A204.1 (cell line): ENCODE measurements at regions not wholly inside any gene's neighbourhood (a gene's known extent, or its start where the extent isn't known, plus 50 kb on each side); places are given as distances from the start of the nearest gene placed in this dataset.

Source experiments
- FAIRE-seq: peaks from 2 replicates; lab custom pipeline; 2012; peaks lifted over from hg19 to GRCh38; lab: Jason Lieb, UNC

DNA sequence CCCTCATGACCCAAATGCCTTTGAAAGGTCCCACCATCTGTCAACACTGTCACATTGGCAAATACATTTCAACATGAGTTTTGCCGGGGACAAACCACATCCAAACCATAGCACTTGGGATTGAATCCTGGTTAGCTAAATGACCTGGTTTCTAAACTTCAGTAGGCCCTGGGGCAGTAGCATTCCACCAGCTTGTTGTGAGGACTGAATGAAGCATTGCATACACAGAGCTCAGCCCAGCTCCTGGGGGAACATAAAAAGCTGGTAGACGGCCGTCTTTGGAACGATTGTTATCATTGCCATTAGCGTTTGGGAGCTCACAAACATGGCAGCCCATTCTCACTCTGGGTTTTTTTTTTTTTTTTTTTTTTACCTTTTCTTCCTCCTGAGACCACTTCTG, 57.5 kb upstream of the CXCR4 start:
- FAIRE-seq: no peak

DNA sequence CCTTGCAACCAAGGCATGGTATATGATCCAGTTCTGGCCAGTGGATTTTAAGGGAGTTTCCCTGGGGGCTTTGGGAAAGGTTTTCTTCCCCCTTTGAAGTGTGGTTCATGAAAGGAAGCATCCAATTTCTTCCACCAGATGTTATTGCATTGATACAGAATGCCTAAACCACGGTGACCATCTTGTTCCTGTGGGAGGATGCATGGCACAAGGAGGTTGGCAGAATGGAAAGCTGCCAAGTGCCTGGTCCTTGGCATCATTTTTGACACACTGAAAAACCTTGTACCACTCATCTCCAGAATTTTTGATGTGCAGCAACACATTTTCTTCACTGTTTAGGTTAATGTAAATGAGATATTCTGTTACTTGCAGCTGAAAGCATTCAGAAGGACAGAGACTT, 55.2 kb upstream of the CXCR4 start:
- FAIRE-seq: no peak

DNA sequence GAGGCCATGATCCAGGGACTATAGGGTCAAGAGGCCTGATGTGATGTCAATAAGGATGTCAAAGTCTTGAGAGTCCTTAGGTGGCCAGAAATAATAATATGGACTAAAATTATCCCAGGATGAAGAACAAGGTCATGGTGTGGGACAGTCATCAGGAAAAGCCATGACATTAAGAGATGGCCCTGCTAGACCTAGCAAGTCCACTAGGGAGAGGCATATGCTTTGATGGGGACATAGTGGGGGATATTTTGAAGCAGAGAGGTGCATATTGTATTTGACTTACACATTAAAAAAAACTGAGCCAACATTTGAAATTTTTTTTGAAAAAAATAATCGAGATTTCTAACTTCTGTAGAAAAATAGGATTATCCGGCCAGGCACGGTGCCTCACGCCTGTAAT, 53.3 kb upstream of the CXCR4 start:
- FAIRE-seq: no peak

DNA sequence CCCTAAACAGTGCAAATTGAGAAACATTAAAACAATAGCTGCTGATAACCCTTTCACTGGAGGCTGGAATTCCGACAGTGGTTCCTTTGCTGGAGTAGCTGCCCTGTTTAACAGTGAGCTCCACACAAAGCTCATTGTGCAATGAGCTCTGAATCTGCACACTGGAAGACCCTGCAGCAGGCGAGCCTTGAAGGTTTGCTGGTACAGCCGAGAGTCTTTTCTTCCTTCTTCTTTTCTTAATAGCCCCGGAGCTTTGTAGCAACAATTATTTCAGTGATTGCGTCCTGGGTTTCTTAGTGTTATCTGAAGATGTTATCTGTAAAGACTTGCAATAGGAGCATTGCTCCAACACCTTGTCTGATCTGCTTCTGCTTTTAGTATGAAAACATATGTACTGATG, 50.8 kb upstream of the CXCR4 start:
- FAIRE-seq: no peak

DNA sequence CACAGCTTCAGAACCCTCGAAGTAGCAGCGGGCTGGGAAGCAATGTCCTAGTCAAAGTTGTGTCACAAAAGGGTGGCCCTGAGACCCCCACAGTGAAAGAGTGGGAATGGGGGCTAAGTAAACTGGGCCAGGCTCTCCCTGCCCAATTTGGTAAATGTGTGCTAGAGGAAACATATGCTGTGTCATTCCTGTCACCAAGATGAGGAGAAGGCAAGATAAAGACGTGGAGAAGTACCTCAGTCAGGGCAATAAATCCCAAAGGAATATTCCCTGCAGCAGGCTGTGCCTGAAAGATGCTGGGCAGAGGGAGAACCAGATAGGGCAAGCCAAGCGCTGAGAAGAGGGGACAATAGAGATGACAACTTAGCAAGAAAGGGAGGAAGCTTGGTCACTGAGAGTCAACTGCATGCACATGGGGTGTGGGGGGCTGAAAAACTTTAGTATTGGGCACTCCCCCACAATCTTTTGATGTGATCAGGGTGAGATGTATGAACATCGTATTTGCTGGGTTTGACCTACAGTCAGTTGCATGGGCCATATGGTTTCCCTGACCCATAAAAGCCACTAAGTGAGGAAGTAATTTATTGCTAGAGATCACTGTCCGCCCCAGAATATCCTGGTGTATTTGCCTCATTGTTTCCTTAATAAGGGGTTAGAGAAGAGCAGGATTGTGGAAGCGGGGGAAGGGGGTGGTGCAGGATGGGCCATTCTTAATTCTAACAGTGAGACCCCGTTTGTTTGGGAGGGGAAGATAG, 49.9 kb upstream of the CXCR4 start:
- no peak for FAIRE-seq
